HCT116 (cell line): ENCODE measurements at regions not wholly inside any gene's neighbourhood (a gene's known extent, or its start where the extent isn't known, plus 50 kb on each side); places are given as distances from the start of the nearest gene placed in this dataset.

ENCODE experiments used
- ATAC-seq: fragments of 200-7000 bp; cut with Tn5 transposase; 2 replicates; pipeline ENCODE4 v1.9.1; 2020; ENCODE audit warnings: mild to moderate bottlenecking, moderate library complexity
- BruUV-seq: library from RNA; stranded (reverse); fragments of 400-500 nt; replicated peaks from 2 replicates; lab custom pipeline; 2021; lab: Mats Ljungman, UMichigan
- CTCF ChIA-PET: fragments of 300-600 bp; sonication (Branson Sonifier 250); formaldehyde crosslinking; loops from one replicate; lab custom pipeline; 2021; ENCODE audit warnings: antibody characterized with exemption; lab: Charles Lee
- POLR2A ChIA-PET: fragments of 300-600, 350-600 bp; sonication (Branson Sonifier 250); formaldehyde crosslinking; loops from one replicate; lab custom pipeline; 2021; ENCODE audit warnings: antibody characterized with exemption; lab: Charles Lee
- RAD21 ChIA-PET, 2 experiments: fragments of 300-600 bp; sonication (Branson Sonifier 250); formaldehyde crosslinking; loops; one replicate each; lab custom pipeline; 2023; ENCODE audit warnings: low total read pairs in 2 of 2; ENCODE audit not compliant: uncharacterized antibody in 2 of 2, unreplicated experiment in 2 of 2, low non-redundant PET in 1 of 2; lab: Charles Lee
- DNase-seq: peaks from one replicate; pipeline ENCODE4 v3.0.0-alpha.2; 2010; ENCODE audit warnings: low read depth, low spot score
- H2AFZ ChIP-seq: fragments of 200-600 bp; shearing (Covaris generic), sonication (generic); 2 replicates; pipeline ENCODE4 v1.6.1; 2017; ENCODE audit warnings: low read depth, mixed run types, mixed read lengths, antibody characterized with exemption, low read length; ENCODE audit not compliant: poor library complexity, severe bottlenecking
- H3K27ac ChIP-seq: 2 replicates; pipeline ENCODE4 v1.5.1; 2012; ENCODE audit warnings: low read depth, low read length
- H3K27me3 ChIP-seq: fragments of 200-600 bp; sonication (generic); 2 replicates; pipeline ENCODE4 v1.6.1; 2016; ENCODE audit warnings: mixed run types, low read length, mixed read lengths; ENCODE audit not compliant: insufficient read depth
- H3K36me3 ChIP-seq, 2 experiments: fragments of 200-500 bp in 1 of 2; fragments of 200-600 bp in 1 of 2; sonication (Bioruptor generic) in 1 of 2; sonication (generic) in 1 of 2; 2 replicates each; pipeline versions ENCODE4 v1.5.1 to v1.6.1; 2014 to 2016; ENCODE audit warnings: low read length in 2 of 2, inconsistent platforms in 1 of 2, mixed read lengths in 1 of 2, mixed run types in 1 of 2; ENCODE audit not compliant: insufficient read depth in 2 of 2, control insufficient read depth in 1 of 2
- H3K4me1 ChIP-seq, 2 experiments: fragments of 200-600 bp in 1 of 2; sonication (generic) in 1 of 2; 2 replicates each; pipeline versions ENCODE4 v1.5.1 to v1.6.1; 2012 to 2017; ENCODE audit warnings: low read length in 2 of 2, inconsistent platforms in 1 of 2, mild to moderate bottlenecking in 1 of 2, mixed read lengths in 1 of 2, mixed run types in 1 of 2, moderate library complexity in 1 of 2; ENCODE audit not compliant: insufficient read depth in 2 of 2, control insufficient read depth in 1 of 2
- H3K4me2 ChIP-seq: fragments of 200-600 bp; sonication (generic); 2 replicates; pipeline ENCODE4 v1.6.1; 2017; ENCODE audit warnings: mixed run types, low read length, mixed read lengths
- H3K4me3 ChIP-seq, 2 experiments: fragments of 200-600 bp in 1 of 2; sonication (generic) in 1 of 2; replicated peaks in 1 of 2; 2 replicates each; pipeline ENCODE4 v1.5.1; 2011 to 2016; ENCODE audit warnings: low read length in 2 of 2, control low read depth in 1 of 2, low read depth in 1 of 2, mild to moderate bottlenecking in 1 of 2, mixed read lengths in 1 of 2, mixed run types in 1 of 2
- H3K79me2 ChIP-seq: fragments of 200-600 bp; sonication (generic); 2 replicates; pipeline ENCODE4 v1.6.1; 2017; ENCODE audit warnings: mild to moderate bottlenecking, mixed run types, low read length, moderate library complexity, mixed read lengths; ENCODE audit not compliant: insufficient read depth
- H3K9ac ChIP-seq: fragments of 200-600 bp; sonication (generic); 2 replicates; pipeline ENCODE4 v1.6.1; 2016; ENCODE audit warnings: low read length, mixed read lengths
- H3K9me2 ChIP-seq: fragments of 200-600 bp; sonication (generic), shearing (Covaris generic); 2 replicates; pipeline ENCODE4 v1.6.1; 2017; ENCODE audit warnings: mixed run types, mild to moderate bottlenecking, moderate library complexity; ENCODE audit not compliant: insufficient read depth
- H3K9me3 ChIP-seq, 2 experiments: fragments of 200-500 bp in 1 of 2; fragments of 200-600 bp in 1 of 2; sonication (Bioruptor generic) in 1 of 2; sonication (generic) in 1 of 2; 2 replicates each; pipeline ENCODE4 v1.6.1; 2014 to 2017; ENCODE audit warnings: low read length in 2 of 2, mixed read lengths in 2 of 2, inconsistent platforms in 1 of 2, low read depth in 1 of 2, mild to moderate bottlenecking in 1 of 2, mixed run types in 1 of 2, moderate library complexity in 1 of 2; ENCODE audit not compliant: control insufficient read depth in 1 of 2, insufficient read depth in 1 of 2
- H4K20me1 ChIP-seq: fragments of 200-600 bp; sonication (generic), shearing (Covaris generic); 2 replicates; pipeline ENCODE4 v1.6.1; 2017; ENCODE audit warnings: mixed run types, mild to moderate bottlenecking, moderate library complexity; ENCODE audit not compliant: insufficient read depth
- CEBPB ChIP-seq: IDR thresholded peaks from 2 replicates; pipeline ENCODE4 v1.6.1; 2012; ENCODE audit warnings: low read depth
- ELF1 ChIP-seq: IDR thresholded peaks from 2 replicates; pipeline ENCODE4 v1.6.1; 2012; ENCODE audit warnings: low read depth, borderline replicate concordance
- POLR2A ChIP-seq: IDR thresholded peaks from 2 replicates; pipeline ENCODE4 v1.7.0; 2011; ENCODE audit warnings: borderline replicate concordance; ENCODE audit not compliant: insufficient read depth, insufficient read length; ENCODE audit errors: extremely low read depth
- POLR2AphosphoS5 ChIP-seq: IDR thresholded peaks from 2 replicates; pipeline ENCODE4 v1.6.1; 2011; ENCODE audit warnings: mild to moderate bottlenecking, low read depth, low read length, moderate library complexity
- YY1 ChIP-seq: IDR thresholded peaks from 2 replicates; pipeline ENCODE4 v1.6.1; 2011; ENCODE audit warnings: low read length, low read depth, moderate library complexity, mild to moderate bottlenecking; ENCODE audit not compliant: insufficient replicate concordance; ENCODE audit errors: extremely low read depth
- intact Hi-C: fragments of 100-400 bp; cut with micrococcal nuclease; formaldehyde crosslinking; loops from 2 replicates; pipeline ENCODE4 v1.10.0; 2022
- TF ChIP-seq, protein P1 (sequence below): IDR thresholded peaks from 2 replicates; pipeline ENCODE4 v1.6.1; 2012; ENCODE audit warnings: low read depth
- TF ChIP-seq, protein P2 (sequence below), 3 experiments: fragments of 200-600 bp in 1 of 3; sonication (generic) in 1 of 3; IDR thresholded peaks in 2 of 3; conservative IDR thresholded peaks in 1 of 3; 2 replicates each; pipeline ENCODE4 v1.5.1; 2012 to 2017; ENCODE audit warnings: low read depth in 2 of 3, low read length in 2 of 3, antibody characterized with exemption in 1 of 3, borderline replicate concordance in 1 of 3, control low read depth in 1 of 3, mild to moderate bottlenecking in 1 of 3, mixed read lengths in 1 of 3, mixed run types in 1 of 3, moderate library complexity in 1 of 3; ENCODE audit not compliant: insufficient read depth in 1 of 3
- TF ChIP-seq, protein P3 (sequence below): IDR thresholded peaks from 2 replicates; pipeline ENCODE4 v1.6.1; 2011; ENCODE audit warnings: mild to moderate bottlenecking, low read length, moderate library complexity; ENCODE audit not compliant: insufficient replicate concordance; ENCODE audit errors: extremely low read depth

DNA sequence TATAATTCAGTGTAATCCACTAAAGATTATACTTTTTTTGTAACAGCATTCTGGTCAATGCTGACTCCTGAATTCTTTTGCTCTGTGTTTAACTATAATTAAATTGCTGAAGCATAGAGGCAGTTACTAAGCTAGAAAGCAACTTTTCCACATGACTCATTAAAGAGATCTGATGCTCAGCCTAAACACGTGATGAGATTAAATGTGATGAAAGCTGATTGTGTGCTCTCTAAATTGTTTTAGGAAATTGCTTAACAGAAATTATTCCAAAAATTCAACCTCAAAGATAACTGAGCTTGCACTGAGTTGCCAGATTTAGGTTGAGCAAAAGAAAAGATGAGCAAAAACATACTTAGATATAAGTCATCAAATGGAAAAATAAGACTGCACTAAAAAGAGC lies 1033.6 kb downstream of the FAM181B start:
- POLR2A ChIA-PET, result no interaction called here
- Histone ChIP-seq H3K4me2 (no peak overlapping the region), H3K4me1 (no peaks in the 10 kb centered on the region), H3K9ac (no peak overlapping the region), H3K9me2 (no peaks in the 10 kb centered on the region), H3K79me2 (no peaks in the 10 kb centered on the region), H2AFZ (no peak overlapping the region), H4K20me1 (no peaks in the 10 kb centered on the region), H3K4me3 (no peak overlapping the region), H3K9me3 (peaks cover 0 to 3% of the 10 kb centered on the region in 2 experiments; a peak in 2 of 4 replicates), H3K27me3 (no peaks in the 10 kb centered on the region), H3K27ac (no peak overlapping the region), H3K36me3 (no peaks in the 10 kb centered on the region)
- no peak for ATAC-seq
- no TSS peak for BruUV-seq
- CTCF ChIA-PET, result no interaction called here
- DNase-seq, result no peak
- intact Hi-C loops, result no loop called here
- RAD21 ChIA-PET, result no interaction called here
- TF ChIP-seq ELF1 (no peak), YY1 (no peak), POLR2A (no peak), POLR2AphosphoS5 (no peak), CEBPB (no peak)
- TF ChIP-seq, protein P1, sequence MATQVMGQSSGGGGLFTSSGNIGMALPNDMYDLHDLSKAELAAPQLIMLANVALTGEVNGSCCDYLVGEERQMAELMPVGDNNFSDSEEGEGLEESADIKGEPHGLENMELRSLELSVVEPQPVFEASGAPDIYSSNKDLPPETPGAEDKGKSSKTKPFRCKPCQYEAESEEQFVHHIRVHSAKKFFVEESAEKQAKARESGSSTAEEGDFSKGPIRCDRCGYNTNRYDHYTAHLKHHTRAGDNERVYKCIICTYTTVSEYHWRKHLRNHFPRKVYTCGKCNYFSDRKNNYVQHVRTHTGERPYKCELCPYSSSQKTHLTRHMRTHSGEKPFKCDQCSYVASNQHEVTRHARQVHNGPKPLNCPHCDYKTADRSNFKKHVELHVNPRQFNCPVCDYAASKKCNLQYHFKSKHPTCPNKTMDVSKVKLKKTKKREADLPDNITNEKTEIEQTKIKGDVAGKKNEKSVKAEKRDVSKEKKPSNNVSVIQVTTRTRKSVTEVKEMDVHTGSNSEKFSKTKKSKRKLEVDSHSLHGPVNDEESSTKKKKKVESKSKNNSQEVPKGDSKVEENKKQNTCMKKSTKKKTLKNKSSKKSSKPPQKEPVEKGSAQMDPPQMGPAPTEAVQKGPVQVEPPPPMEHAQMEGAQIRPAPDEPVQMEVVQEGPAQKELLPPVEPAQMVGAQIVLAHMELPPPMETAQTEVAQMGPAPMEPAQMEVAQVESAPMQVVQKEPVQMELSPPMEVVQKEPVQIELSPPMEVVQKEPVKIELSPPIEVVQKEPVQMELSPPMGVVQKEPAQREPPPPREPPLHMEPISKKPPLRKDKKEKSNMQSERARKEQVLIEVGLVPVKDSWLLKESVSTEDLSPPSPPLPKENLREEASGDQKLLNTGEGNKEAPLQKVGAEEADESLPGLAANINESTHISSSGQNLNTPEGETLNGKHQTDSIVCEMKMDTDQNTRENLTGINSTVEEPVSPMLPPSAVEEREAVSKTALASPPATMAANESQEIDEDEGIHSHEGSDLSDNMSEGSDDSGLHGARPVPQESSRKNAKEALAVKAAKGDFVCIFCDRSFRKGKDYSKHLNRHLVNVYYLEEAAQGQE, result no peak
- TF ChIP-seq, protein P2, sequence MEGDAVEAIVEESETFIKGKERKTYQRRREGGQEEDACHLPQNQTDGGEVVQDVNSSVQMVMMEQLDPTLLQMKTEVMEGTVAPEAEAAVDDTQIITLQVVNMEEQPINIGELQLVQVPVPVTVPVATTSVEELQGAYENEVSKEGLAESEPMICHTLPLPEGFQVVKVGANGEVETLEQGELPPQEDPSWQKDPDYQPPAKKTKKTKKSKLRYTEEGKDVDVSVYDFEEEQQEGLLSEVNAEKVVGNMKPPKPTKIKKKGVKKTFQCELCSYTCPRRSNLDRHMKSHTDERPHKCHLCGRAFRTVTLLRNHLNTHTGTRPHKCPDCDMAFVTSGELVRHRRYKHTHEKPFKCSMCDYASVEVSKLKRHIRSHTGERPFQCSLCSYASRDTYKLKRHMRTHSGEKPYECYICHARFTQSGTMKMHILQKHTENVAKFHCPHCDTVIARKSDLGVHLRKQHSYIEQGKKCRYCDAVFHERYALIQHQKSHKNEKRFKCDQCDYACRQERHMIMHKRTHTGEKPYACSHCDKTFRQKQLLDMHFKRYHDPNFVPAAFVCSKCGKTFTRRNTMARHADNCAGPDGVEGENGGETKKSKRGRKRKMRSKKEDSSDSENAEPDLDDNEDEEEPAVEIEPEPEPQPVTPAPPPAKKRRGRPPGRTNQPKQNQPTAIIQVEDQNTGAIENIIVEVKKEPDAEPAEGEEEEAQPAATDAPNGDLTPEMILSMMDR (IDR thresholded peaks at IDR 0.05 in 2 of 3, conservative IDR thresholded peaks at IDR 0.05 in 1 of 3; ENCODE audit: borderline replicate concordance in 1 of 3, insufficient read depth in 1 of 3, low read depth in 2 of 3, low read length in 2 of 3), result no peak
- TF ChIP-seq, protein P3, sequence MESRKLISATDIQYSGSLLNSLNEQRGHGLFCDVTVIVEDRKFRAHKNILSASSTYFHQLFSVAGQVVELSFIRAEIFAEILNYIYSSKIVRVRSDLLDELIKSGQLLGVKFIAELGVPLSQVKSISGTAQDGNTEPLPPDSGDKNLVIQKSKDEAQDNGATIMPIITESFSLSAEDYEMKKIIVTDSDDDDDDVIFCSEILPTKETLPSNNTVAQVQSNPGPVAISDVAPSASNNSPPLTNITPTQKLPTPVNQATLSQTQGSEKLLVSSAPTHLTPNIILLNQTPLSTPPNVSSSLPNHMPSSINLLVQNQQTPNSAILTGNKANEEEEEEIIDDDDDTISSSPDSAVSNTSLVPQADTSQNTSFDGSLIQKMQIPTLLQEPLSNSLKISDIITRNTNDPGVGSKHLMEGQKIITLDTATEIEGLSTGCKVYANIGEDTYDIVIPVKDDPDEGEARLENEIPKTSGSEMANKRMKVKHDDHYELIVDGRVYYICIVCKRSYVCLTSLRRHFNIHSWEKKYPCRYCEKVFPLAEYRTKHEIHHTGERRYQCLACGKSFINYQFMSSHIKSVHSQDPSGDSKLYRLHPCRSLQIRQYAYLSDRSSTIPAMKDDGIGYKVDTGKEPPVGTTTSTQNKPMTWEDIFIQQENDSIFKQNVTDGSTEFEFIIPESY, result no peak
